Right hindlimb (tissue), 1 donor: ENCODE measurements at regions not wholly inside any gene's neighbourhood (a gene's known extent, or its start where the extent isn't known, plus 50 kb on each side); places are given as distances from the start of the nearest gene placed in this dataset.
"Not testable (repeated sequence)": the region's sequence is repeated elsewhere in the genome, so short reads cannot be mapped to it uniquely, and the experiment has no call there.

ENCODE experiments used
- DNase-seq: peaks from one replicate; pipeline ENCODE4 v3.0.0-alpha.2; 2018

DNA sequence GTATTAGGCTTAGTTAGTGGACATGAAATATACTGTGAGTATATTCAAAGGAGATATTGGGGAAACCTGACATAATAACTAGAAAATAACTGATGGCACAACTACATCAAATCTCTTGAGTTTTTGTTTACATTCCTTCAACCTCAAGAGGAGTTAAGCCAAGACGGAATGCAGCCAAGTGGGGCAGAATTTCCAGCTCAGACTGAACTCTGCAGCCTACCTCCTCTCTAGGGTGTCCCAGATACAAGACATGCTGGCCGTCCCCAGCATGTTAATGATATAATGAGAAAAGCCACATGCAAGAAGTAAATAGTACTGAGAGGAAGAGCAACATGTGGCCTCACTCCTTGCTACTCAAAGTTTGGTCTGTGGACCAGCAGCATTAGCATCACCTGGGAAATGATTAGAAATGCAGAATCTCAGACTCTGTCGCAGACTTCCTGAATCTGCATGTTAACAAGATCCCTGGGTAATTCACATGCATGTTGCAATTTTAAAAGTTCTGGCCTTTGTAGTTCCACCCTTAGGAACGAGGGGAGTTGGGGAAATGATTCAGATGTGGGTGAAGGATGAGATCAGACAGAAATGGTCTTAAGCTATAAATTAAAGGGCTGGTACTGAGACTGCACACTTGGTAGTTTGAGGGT lies 118.4 kb upstream of the CACUL1 start:
- DNase-seq: no peak

DNA sequence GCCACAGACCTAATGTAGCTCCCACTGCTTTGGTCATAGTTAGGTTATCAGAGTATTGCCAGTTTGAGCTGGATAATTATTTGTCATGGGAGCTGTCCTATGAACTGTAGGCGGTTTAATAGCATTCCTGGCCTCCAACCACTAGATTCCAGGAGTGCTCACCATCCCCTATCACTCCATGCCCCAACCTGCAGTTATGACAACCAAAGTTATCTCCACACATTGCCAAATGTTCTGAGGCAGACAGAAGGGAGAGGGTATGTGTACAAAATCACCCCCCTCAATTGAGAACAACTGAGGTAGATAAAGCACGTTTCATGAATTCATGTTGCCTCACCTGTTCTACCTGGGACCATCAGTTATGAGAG lies 119.0 kb upstream of the CACUL1 start:
- no peak for DNase-seq

DNA sequence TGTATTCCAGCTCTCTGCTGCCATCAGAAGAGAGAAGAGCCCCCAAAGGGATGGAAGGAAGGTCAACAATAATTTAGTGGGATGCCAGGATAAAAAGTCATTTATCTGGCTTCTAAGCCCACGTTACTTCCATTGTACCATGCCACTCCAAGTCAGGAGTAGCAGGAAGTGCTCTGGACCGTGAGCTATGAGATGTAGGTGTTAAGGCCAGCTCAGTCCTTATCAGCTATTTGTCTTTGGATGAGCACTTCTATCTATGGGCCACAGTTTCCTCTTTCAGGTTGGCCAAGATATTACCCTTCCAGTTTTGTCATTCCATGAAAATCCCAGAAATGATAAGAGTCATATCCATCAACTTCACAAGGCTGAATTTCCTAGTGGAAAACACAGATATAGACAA lies 119.4 kb upstream of the CACUL1 start:
- DNase-seq: no peak

DNA sequence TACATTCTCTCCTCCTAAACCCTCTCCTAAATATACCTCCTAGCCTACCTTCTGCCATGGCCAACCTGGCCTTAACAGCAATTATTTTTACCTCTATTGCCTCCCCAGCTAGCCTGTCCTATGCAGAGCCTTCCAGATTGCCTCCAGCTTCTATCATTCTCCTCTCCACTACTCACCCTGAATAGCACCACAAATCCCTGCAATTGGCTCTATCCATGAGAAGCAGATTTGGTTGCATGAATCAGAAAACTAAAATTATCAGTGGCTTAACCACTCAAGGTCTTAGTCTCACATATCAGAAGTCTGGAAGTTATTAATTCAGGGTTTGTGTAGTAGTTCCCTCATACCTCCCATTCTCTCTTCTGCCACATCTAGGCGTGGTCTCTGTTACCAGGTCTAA lies 120.3 kb upstream of the CACUL1 start:
- DNase-seq: no peak

DNA sequence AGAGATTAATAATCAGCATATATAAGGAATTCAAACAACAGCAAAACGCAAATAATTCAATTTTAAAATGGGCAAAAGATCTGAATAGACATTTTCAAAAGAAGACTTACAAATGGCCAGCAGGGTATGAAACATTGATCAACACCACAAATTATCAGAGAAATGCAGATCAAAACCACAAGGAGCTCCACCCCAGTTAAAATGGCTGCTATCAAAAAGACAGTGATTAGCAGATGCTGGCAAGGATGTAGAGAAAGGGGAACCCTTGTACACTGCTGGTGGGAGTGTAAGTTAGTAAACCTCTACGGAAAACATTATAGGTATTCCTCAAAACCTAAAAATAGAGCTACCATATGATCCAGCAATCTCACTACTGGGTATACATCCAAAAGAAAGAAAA lies 128.0 kb upstream of the CACUL1 start:
- no peak for DNase-seq

DNA sequence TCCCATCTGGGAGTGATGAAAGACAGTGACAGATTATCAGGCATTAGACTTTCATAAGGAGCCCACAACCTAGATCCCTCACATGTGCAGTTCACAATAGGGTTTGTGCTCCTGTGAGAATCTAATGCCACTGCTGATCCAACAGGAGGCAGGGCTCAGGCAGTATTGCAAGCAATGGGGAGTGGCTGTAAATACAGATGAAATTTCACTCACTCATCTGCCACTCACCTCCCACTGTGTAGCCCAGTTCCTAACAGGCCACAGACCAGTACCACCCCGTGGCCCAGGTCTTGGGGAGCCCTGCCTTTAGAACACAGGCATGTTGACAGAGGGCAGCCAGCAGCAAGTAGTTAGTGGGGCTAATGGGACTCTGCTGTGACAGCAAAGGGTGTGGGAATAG lies 137.3 kb upstream of the NANOS1 start:
- no peak for DNase-seq

DNA sequence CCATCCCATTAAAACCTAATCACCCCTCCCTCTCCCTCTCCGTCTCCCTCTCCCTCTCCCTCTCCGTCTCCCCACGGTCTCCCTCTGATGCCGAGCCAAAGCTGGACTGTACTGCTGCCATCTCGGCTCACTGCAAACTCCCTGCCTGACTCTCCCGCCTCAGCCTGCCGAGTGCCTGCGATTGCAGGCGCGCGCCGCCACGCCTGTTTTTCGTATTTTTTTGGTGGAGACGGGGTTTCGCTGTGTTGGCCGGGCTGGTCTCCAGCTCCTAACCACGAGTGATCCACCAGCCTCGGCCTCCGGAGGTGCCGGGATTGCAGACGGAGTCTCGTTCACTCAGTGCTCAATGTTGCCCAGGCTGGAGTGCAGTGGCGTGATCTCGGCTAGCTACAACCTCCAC lies 134.6 kb upstream of the NANOS1 start:
- DNase-seq: not testable (repeated sequence)

DNA sequence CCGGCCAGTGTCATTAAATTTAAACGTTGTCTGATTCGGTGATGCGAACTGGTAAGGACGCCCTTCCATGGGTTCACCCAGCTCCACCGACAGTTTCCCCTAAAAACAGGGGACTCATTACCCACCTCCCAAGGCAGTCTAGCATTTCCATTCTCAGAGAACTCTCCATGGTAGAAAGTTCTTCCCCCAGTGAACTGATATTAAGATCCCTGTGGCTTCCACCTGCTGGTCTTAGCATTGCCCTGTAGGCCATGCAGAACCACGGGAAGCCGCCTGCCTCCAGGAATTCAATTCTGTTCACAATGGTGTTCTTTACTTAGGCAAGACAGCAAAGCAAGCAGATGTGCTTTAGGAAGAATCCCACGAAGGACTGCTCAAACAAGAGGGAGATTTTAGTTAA lies 128.9 kb upstream of the NANOS1 start:
- no peak for DNase-seq

DNA sequence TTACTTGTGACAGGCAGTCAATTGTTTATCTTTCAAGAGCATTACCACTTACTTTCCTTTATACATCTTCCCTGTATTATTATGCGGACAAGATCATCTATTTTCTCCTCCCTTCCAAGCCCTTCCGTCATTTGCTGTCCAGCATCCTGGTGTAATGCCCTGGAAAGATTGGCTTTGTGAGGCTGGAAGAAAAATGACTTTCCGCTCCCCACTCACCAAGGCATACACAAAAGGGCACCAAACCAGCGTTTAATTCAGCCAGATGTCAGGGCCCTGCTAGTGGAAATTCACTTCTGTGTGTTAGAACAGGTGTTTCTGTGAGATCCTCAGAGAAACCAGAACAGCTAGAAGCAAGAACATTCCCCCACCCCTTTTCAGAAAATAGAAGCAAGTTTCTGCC lies 128.1 kb upstream of the NANOS1 start:
- no peak for DNase-seq

DNA sequence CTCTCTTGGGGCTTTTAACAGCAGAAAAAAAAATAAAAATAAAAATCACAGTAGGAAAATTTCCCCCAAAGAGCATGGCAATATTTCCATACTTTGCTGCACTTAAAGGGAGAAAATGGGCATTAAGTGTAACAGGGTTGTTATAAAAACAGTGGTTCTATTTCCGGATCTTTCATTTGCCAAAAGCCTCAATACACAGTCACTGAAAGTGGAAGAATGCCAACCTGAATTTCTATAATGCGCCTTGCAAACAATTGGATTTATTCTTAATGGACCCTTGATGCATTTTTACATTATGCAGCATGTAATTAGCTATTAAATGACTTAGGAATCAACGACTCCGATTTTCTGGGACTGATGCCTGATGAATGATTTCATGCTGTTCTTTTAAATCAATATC lies 127.6 kb upstream of the NANOS1 start:
- no peak for DNase-seq

DNA sequence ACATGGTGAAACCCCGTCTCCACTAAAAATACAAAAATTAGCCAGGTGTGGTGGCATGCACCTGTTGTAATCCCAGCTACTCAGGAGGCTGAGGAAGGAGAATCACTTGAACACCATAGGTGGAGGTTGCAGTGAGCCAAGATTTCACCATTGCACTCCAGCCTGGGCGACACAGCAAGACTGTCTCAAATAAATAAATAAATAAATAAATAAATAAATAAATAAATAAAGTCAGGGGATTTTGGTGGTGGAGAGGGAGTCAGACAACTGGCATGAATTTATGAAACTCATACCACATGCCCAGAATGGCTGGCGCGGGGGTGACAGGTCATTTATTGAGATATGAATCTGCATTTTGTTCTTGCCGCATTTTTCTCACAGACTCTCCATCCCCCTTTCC lies 126.9 kb upstream of the NANOS1 start:
- DNase-seq: not testable (repeated sequence)

DNA sequence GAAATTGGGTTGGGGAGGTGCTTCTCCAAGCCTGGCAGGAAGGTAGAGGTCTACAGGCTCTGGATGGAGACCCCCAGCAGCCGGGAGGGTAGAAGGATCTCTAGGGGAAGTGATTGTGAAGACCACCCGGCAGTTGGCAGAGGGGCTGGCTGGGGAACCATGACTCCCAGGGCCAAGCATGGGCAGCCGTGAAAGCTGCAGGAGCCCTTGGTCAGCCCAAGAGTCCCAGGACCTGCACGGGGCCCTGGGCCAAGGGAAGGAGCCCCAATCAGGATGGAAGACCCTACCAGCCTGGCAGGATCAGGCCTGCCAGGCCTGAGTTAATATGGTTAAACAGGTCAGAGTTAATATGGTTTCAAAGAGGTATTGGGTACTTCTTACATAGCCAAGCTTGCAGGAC lies 126.3 kb upstream of the NANOS1 start:
- no peak for DNase-seq

DNA sequence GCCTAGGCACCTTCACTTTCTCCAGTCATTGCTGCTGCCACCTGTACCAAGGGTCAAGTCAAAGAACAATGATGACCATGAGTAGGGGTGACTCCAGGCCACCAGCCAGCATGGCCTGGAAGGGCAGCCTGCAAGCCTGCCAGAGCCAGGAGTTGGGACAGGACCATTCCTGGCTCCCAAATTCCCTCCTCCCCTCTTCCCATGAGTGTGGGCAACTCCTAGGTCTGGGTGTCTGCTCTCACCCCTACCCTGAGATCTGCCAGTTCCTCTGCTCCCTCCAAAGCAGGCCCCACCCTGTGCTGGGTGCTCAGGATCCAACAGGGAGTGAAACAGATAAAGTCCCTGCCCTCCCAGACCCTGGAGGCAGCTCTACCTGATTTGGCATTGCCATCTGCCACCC lies 125.8 kb upstream of the NANOS1 start:
- no peak for DNase-seq

DNA sequence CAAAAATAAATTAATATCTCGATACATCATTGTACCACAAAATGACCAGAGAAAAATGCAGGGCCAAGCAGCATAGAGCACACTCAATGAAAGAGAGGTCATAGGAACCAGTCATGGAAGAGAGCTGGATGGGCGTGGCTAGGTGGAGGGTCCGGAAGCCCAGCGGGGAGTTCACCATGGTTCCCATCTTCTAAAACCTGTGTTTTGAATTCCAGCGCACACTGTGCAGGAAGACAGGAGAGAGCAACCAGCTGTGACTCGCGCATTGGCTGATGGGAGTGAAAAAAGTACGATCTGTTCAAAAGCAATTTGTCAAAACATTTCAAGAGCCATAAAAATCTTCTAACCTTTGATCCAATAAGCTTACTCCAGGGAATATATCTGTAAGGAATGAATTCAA lies 125.2 kb upstream of the NANOS1 start:
- DNase-seq: no peak

DNA sequence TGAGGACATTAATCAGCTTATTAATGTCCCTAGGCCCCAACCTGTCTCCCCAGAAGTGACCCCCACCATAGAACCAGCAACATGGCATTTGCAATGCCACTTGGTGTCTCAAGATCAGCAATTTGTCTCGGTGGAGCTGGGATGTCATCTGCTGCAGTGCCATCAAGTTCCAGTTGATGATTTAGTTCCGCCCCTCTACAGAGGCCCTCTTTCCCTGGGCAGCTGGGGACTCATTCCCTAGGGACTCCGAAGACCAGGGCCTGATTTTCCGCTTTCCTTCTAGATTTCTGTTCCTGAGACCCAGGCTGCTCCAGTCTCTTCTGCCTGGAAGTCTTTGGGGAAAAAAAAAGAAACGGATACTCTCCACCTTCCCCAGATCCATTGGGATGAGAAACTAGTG lies 122.5 kb upstream of the NANOS1 start:
- no peak for DNase-seq

DNA sequence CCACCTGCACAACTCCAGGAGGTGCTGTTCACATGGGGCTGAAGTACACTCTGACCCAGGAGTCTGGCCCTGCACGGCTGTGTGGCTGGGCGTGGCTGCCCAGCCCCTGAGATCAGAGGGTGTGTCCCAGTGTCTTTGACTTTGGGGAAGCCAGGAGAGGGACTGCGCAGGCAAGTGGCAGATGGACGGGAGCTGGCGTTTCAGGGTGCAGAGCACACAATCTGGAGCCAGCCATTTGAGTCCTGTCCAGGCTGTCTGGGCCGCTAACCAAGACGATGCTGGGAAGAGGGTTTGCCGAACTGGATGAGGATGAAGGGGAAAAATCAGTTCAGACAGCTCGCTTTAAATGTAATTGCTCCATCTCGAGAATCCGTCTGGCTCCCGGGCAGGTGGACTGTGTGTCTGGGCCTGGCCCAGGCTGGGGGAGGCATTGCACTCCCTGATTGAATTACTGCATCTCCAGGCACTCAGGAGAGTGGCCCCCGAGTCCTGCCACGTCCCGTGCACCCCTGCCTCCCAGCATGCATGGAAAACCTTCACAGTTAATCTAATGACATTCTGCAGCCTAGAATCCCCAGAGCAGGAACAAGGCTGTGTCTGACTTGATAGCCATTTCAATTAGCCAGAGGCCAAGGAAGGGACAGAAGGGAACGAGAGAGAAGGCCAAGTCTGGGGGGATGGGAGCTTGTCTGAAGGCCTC lies 120.8 kb upstream of the NANOS1 start:
- no peak for DNase-seq

DNA sequence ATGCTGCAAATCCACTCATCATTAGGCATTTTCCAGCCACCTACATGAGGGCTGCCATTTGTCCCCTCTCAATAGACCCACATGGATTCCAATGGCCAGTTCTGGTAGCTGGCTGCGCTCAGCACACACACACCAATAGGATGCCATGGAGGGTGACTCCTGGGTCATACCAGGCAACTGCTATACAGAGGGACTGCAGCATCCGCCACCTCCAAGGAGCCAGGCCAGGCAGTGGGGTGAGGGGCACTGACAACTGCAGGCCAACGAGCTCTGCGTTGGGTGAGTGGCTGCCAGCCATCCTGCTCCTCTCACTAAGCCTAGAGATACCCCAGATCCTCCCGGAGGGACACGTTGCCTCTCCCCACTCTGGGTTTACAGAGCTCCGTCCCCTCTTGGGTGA lies 118.8 kb upstream of the NANOS1 start:
- no peak for DNase-seq

DNA sequence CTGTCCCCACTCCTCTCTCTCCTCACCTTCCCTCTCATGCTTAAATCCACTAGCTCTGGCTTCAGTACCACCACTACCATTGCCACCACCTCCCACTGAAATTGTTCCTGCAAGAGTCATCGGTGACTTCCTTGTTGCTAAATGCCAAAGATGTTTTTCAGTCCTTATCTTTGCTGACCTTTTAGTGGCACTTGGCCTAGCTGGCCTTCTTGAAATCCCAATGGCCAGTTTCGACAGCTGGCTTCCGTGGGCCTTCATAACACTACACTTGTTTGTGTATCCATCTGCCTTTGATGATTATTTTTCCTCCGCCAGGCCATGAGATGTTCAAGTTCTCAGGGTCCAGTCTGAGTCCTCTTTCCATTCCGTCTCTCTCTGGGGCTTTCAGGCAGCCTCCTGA lies 118.2 kb upstream of the NANOS1 start:
- no peak for DNase-seq

DNA sequence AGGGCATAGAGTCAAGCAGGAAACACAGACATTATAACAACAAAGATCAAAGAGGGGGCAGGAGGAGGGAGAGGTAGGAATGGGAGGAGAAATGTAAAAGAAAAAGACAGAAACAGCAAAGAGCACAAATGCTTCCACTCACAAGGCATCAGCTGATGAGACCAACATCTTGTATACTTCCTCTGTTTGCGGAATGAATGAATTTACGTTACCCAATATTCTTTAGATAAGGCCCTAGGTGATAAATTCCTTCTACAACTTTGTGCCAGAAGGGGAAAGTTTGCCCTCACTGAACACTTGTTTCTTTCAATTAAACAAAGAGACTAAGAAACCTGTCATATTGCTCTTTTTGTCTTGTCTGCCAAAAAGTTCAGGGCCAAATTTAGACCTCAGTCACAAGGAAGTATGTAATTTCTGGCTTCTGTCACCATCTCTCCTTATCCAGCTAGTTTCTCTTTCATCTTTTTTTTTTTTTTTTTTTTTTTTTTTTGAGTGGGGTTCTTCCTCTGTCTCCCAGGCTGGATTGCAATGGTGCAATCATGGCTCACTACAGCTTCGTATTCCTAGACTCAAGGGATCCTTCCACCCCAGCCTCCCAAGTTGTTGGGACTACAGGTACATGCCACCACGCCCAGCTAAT lies 116.4 kb upstream of the NANOS1 start:
- no peak for DNase-seq

DNA sequence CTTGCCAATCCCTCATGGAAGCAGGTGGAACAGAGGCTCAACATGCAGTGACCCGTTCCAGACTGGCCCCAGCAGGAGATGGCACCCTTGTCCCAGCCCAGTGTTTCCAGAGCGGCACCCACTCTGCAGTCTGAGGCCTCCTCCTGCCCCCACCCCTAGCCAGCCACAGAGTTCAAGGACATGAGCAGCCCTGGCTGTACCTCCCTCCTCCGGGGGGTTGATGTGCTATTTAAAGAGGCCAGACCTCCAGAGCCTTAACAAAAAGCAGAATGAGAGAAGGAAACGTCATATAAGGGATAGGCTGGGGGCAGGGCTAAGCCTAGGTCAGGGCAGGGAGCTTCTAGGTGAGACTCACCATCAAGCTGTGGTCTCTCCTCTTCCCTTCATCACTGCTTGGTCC lies 115.7 kb upstream of the NANOS1 start:
- DNase-seq: no peak

DNA sequence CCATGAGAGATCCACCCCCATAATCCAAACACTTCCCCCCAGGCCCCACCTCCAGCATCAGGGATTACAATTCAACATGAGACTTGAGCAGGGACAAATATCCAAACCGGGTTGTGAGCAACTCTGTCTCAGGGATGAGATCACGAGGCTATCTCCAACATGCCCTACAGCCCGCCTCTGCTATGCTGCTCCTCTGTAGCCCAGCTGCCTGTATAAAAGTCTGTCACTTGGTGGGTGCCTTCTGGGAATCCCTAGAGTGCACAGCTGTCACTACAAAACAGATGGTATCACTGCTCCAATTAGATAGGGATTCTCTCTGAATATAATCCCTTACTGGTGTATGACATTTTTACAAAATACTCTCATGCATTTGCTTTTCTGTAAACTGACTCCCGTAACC lies 114.9 kb upstream of the NANOS1 start:
- DNase-seq: no peak

DNA sequence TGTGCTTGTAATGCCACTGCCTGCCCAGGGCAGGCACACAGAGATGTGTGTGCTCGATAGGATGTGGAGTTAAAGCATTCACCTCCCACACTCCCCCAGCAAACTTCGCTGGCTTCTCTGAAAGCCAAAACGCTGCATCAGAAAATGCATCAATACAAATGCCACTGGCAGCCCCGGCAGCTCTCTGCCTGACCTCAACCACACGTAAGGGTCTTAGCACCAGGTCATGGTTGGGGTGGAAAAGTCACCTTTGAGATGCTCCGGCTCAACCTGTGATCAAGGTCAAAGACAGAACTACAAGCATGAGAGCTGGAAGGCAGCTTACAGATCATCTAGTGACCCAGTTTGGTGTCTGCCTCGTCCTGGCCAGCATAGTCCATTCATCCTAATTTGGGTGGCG lies 114.4 kb upstream of the NANOS1 start:
- DNase-seq: no peak

DNA sequence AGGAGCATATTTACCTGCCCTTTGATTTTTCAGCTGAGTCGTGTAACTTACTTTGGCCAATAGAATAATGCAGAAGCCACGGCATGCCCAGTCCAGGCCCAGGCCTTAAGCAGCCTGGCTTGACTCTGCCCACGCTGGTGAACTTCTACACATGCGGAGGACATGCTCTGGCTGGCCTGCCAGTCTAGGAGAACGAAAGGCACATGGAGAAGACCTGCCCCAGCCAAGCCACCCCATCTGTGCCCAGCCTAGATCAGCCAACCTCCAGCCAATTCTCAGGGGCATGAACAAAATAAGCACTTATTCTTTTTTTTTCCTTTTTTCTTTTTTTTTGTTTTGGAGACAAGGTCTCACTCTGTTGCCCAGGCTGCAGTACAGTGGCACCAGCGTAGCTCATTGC lies 112.7 kb upstream of the NANOS1 start:
- DNase-seq: no peak

DNA sequence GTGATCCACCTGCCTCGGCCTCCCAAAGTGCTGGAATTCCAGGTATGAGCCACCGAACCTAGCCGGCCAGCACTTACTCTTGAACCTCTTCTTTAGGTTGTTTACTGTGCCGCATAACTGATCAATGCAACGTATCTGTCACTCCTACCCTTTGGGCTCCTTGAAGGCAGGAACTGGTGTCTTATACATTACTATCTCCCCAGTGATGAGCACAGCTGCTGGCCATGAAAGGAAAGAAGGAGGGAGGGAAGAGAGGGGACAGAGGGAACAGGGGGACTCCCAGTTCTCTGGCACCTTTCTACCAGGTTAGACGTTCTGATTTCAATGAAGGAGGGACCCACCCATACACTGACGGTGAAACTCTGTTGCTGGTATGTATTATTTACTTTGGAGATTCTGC lies 111.8 kb upstream of the NANOS1 start:
- no peak for DNase-seq

DNA sequence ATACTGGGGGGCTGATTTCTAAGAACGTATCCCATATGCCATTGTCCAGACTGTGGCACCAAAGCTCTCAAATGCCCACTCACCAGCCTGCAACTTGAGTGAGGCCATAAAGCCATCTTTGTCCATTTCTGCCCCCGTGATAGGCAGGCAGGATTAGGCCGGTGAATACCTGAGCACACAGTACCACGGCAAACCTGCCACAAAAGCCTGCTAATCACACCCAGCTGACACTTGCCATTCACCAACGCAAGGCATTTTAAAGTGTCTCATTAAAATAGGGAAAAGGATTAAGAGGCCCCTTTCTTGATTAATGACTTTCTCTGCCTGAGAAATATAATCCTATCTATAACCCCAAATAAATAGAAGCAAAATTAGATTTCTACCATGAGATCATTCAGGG lies 111.4 kb upstream of the NANOS1 start:
- no peak for DNase-seq
